ENCODE measurements at regions not wholly inside any gene's neighbourhood (a gene's known extent, or its start where the extent isn't known, plus 50 kb on each side); places are given as distances from the start of the nearest gene placed in this dataset.

GRCh38 chr6:69601132-69601531 lies 195.7 kb downstream of the LMBRD1 start:
- Histone ChIP-seq H3K27ac (ENCODE audit: extremely low read depth, low read depth, low read length) (no peak overlapping the region), H3K9me3 (ENCODE audit: control insufficient read depth, insufficient read depth, low read depth, low read length) (no peaks in the 10 kb centered on the region), H3K4me3 (ENCODE audit: low read depth, low read length) (no peak overlapping the region), H3K36me3 (ENCODE audit: control insufficient read depth in 2 of 2, insufficient read depth in 1 of 2, low read length in 2 of 2) (no peaks in the 10 kb centered on the region), H3K4me1 (ENCODE audit: control insufficient read depth, insufficient read depth, low read length) (no peaks in the 10 kb centered on the region)
- peak; percentile 89 for TF ChIP-seq TRIM28 (IDR thresholded peaks at IDR 0.05; ENCODE audit: borderline replicate concordance, low read length)
- no peak for TF ChIP-seq ZNF701 (tag by site-specific recombination; IDR thresholded peaks at IDR 0.05)
- no peak for TF ChIP-seq ZNF398 (tag by site-specific recombination; IDR thresholded peaks at IDR 0.05)
- peak; percentile 10 for TF ChIP-seq SETDB1 (IDR thresholded peaks at IDR 0.05; ENCODE audit: insufficient read length, low read length)
- no peak for TF ChIP-seq ZBTB48 (tag by site-specific recombination; IDR thresholded peaks at IDR 0.05)
- ChIA-PET POLR2A (no interaction called here), CTCF (no interaction called here)

GRCh38 chr6:69594405-69594804 lies 202.4 kb downstream of the LMBRD1 start:
- Histone ChIP-seq H3K4me3 (ENCODE audit: low read depth, low read length) (no peak overlapping the region), H3K4me1 (ENCODE audit: control insufficient read depth, insufficient read depth, low read length) (no peaks in the 10 kb centered on the region), H3K27ac (ENCODE audit: extremely low read depth, low read depth, low read length) (no peak overlapping the region), H3K9me3 (ENCODE audit: control insufficient read depth, insufficient read depth, low read depth, low read length) (no peaks in the 10 kb centered on the region), H3K36me3 (ENCODE audit: control insufficient read depth in 2 of 2, insufficient read depth in 1 of 2, low read length in 2 of 2) (no peaks in the 10 kb centered on the region)
- ChIA-PET CTCF (interaction anchor here (1.0 kb wide), 1 partner anchor 643 kb away, joined by 4 read pairs; no protein-coding TSS in a partner anchor), POLR2A (no interaction called here)
- TF ChIP-seq ZNF510 (tag by site-specific recombination; IDR thresholded peaks at IDR 0.05; ENCODE audit: insufficient replicate concordance) (no peak), ZNF561 (tag by site-specific recombination; IDR thresholded peaks at IDR 0.05; ENCODE audit: borderline replicate concordance) (no peak)

- ChIA-PET CTCF (no interaction called here), POLR2A (no interaction called here)
- Histone ChIP-seq H3K4me1 (ENCODE audit: control insufficient read depth, insufficient read depth, low read length) (no peaks in the 10 kb centered on the region), H3K27ac (ENCODE audit: extremely low read depth, low read depth, low read length) (no peak overlapping the region), H3K9me3 (ENCODE audit: control insufficient read depth, insufficient read depth, low read depth, low read length) (no peaks in the 10 kb centered on the region), H3K4me3 (ENCODE audit: low read depth, low read length) (no peak overlapping the region), H3K36me3 (ENCODE audit: control insufficient read depth in 2 of 2, insufficient read depth in 1 of 2, low read length in 2 of 2) (no peaks in the 10 kb centered on the region)
- no peak for TF ChIP-seq ZNF513 (tag by site-specific recombination; IDR thresholded peaks at IDR 0.05)
- no peak for TF ChIP-seq ZNF37A (tag by site-specific recombination; IDR thresholded peaks at IDR 0.05)
- no peak for TF ChIP-seq ZSCAN23 (tag by site-specific recombination; IDR thresholded peaks at IDR 0.05)
- TF ChIP-seq ZNF610 (tag by site-specific recombination; IDR thresholded peaks at IDR 0.05; ENCODE audit: borderline replicate concordance), result no peak
- TF ChIP-seq ZNF133 (tag by site-specific recombination; IDR thresholded peaks at IDR 0.05), result no peak
- no peak for TF ChIP-seq ZNF660 (tag by site-specific recombination; IDR thresholded peaks at IDR 0.05)
- TF ChIP-seq KLF9 (tag by site-specific recombination; IDR thresholded peaks at IDR 0.05; ENCODE audit: low read depth), result no peak
- TF ChIP-seq ZNF223 (tag by site-specific recombination; IDR thresholded peaks at IDR 0.05), result no peak
- TF ChIP-seq ZNF155 (tag by site-specific recombination; IDR thresholded peaks at IDR 0.05), result no peak
Measured at GRCh38 chr6:69593706-69594105, 203.1 kb downstream of the LMBRD1 start.

GRCh38 chr6:69589626-69590025 lies 207.2 kb downstream of the LMBRD1 start:
- H3K9me3 ChIP-seq (ENCODE audit: control insufficient read depth, insufficient read depth, low read depth, low read length), result no peaks in the 10 kb centered on the region
- no peaks in the 10 kb centered on the region for H3K4me1 ChIP-seq (ENCODE audit: control insufficient read depth, insufficient read depth, low read length)
- POLR2A ChIA-PET, result no interaction called here
- H3K27ac ChIP-seq (ENCODE audit: extremely low read depth, low read depth, low read length), result no peak overlapping the region
- no peaks in the 10 kb centered on the region for H3K36me3 ChIP-seq (ENCODE audit: control insufficient read depth in 2 of 2, insufficient read depth in 1 of 2, low read length in 2 of 2)
- TF ChIP-seq ZSCAN23 (tag by site-specific recombination; IDR thresholded peaks at IDR 0.05) (no peak), TCF7L2 (IDR thresholded peaks at IDR 0.05; ENCODE audit: borderline replicate concordance, low read depth, low read length) (no peak), ZNF26 (tag by site-specific recombination; IDR thresholded peaks at IDR 0.05) (no peak), ZNF558 (tag by site-specific recombination; IDR thresholded peaks at IDR 0.05) (no peak), ZNF791 (tag by site-specific recombination; IDR thresholded peaks at IDR 0.05) (no peak), SCRT1 (tag by site-specific recombination; IDR thresholded peaks at IDR 0.05; ENCODE audit: borderline replicate concordance) (no peak), ZFP3 (tag by site-specific recombination; IDR thresholded peaks at IDR 0.05; ENCODE audit: low read depth) (no peak)
- H3K4me3 ChIP-seq (ENCODE audit: low read depth, low read length), result no peak overlapping the region
- CTCF ChIA-PET, result no interaction called here
